ENCODE measurements at regions not wholly inside any gene's neighbourhood (a gene's known extent, or its start where the extent isn't known, plus 50 kb on each side); places are given as distances from the start of the nearest gene placed in this dataset.
A peak's percentile ranks its signal among the peaks of the same experiment; 100 is the strongest.

- DNase-seq, result no peak
These were observed 361.8 kb downstream of the ZNF536 start for GRCh38 chr19:30733826-30734550.

GRCh38 chr19:30731591-30731990, 359.4 kb downstream of the ZNF536 start:
- no peak for DNase-seq

GRCh38 chr19:30729451-30729850, 357.3 kb downstream of the ZNF536 start:
- no peak for DNase-seq

- no peak for DNase-seq
These were observed 350.6 kb downstream of the ZNF536 start for GRCh38 chr19:30722761-30723160.

GRCh38 chr19:30722186-30722585, 350.0 kb downstream of the ZNF536 start:
- DNase-seq, result no peak

- DNase-seq, result no peak
These were observed 347.8 kb downstream of the ZNF536 start for GRCh38 chr19:30719999-30720345.

- DNase-seq, result no peak
These were observed 347.2 kb downstream of the ZNF536 start for GRCh38 chr19:30719189-30719998.

GRCh38 chr19:30718707-30719106, 346.5 kb downstream of the ZNF536 start:
- no peak for DNase-seq

- DNase-seq, result no peak
These were observed 345.8 kb downstream of the ZNF536 start for GRCh38 chr19:30718014-30718413.

GRCh38 chr19:30717381-30717780, 345.2 kb downstream of the ZNF536 start:
- no peak for DNase-seq

- DNase-seq, result no peak
These were observed 340.5 kb downstream of the ZNF536 start for GRCh38 chr19:30712431-30713337.

- no peak for DNase-seq
These were observed 339.6 kb downstream of the ZNF536 start for GRCh38 chr19:30711826-30712225.

GRCh38 chr19:30711296-30711695, 339.1 kb downstream of the ZNF536 start:
- no peak for DNase-seq

GRCh38 chr19:30710721-30711120, 338.5 kb downstream of the ZNF536 start:
- no peak for DNase-seq

- no peak for DNase-seq
These were observed 336.4 kb downstream of the ZNF536 start for GRCh38 chr19:30708416-30709178.

- DNase-seq, result no peak
These were observed 332.7 kb downstream of the ZNF536 start for GRCh38 chr19:30704771-30705330.

GRCh38 chr19:30703645-30704044, 331.5 kb downstream of the ZNF536 start:
- DNase-seq, result no peak

- DNase-seq, result no peak
These were observed 329.0 kb downstream of the ZNF536 start for GRCh38 chr19:30701178-30701577.

- DNase-seq, result no peak
These were observed 327.7 kb downstream of the ZNF536 start for GRCh38 chr19:30699871-30700280.

GRCh38 chr19:30696514-30696913, 324.3 kb downstream of the ZNF536 start:
- no peak for DNase-seq

- peak in 1 of 2 experiments; percentile 5 for DNase-seq
These were observed 323.1 kb downstream of the ZNF536 start for GRCh38 chr19:30695171-30695875.
